Heart left ventricle (tissue), 13 donors: ENCODE measurements at regions not wholly inside any gene's neighbourhood (a gene's known extent, or its start where the extent isn't known, plus 50 kb on each side); places are given as distances from the start of the nearest gene placed in this dataset.

Source experiments
- CTCF ChIP-seq, 12 donors: fragments of 200-600 bp; sonication (generic) in 4 of 12; IDR thresholded peaks; one replicate each; pipeline versions ENCODE4 v1.5.0 to v1.8.0; 2018 to 2022; ENCODE audit warnings: antibody characterized with exemption in 12 of 12, mild to moderate bottlenecking in 5 of 12
- POLR2A ChIP-seq, 2 donors: fragments of 450-650 bp; IDR thresholded peaks; one replicate each; pipeline ENCODE4 v1.6.1; 2017; ENCODE audit warnings: antibody characterized with exemption in 2 of 2, mild to moderate bottlenecking in 2 of 2, moderate library complexity in 2 of 2
- donor health status: ischemic (EF 13 %, LVEDD 7.1; RV severe dilation, severe dysfunction).
- donor health status: DM: no; HTN: yes; CAD: no.
- donor health status: DM: no; HTN: no; CAD: no.
- donor health status: ischemic (EF 25% LVEDD 6.9; RV normal size, moderate dysfunction).
- donor health status: ischemic (EF 25% LVEDD 5.7; RV mildly dilated, moderate dysfunction).
- donor health status: ischemic (EF 35%, LVEDD 5.7; RV mildly dilated, moderate dysfunction).
- donor health status: nonischemic (EF 11% LVEDD 7.7; RV severe dilation, severe dysfunction).
- donor health status: DM: yes; HTN: yes; CAD: no.
- donor health status: PGD.
- donor health status: ischemic (EF 29% LVEDD 5.4; RV normal size, mild dysfunction).
- donor health status: nonischemic (EF 23%, LVEDD 6.1; RV moderate dilation, normal function).

GRCh38 chr1:187630653-187631380, 802.1 kb downstream of the PLA2G4A start:
- TF ChIP-seq CTCF (IDR thresholded peaks at IDR 0.05): no peak
- TF ChIP-seq POLR2A (IDR thresholded peaks at IDR 0.05): no peak
